ENCODE measurements at regions not wholly inside any gene's neighbourhood (a gene's known extent, or its start where the extent isn't known, plus 50 kb on each side); places are given as distances from the start of the nearest gene placed in this dataset.

DNA sequence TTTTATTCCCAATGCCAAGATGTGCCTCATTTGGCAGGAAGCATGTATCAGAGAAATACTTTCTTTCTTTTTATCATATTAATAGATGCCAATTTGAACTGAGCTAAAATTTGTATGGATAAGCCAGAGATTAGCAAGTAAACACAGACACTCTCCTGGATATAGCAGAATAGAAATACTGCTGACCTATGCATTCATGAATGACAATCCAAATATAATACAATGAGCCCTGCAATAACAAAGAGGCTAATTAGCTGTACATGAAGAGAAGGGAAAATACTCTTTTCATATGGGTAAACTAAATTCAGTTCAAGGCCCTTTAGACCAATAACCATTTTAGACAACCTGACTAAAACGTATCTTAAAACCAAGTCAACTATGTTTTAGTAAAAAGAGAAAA is 388.1 kb upstream of the NR5A2 start:
- ATAC-seq (no peak), DNase-seq (no peak)

DNA sequence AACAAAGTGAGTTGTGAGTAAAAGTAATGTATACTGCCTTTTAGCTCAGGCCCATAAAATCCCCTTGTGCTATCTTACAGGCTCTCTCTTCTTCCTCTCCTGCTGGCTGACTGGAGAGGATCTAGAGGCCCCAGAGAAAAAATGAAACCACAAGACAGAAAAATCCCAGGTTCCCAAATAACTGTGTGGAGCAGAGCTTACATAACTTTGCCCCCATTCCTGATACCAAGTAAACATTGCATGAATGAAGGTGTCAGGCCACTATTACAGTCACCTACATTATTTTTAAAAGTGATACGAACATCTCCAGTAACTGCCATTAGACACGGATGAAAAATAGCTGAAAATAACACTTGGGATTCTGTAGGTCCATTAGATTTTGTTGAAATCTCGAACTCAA is 386.0 kb upstream of the NR5A2 start:
- no peak for ATAC-seq
- no peak for DNase-seq

DNA sequence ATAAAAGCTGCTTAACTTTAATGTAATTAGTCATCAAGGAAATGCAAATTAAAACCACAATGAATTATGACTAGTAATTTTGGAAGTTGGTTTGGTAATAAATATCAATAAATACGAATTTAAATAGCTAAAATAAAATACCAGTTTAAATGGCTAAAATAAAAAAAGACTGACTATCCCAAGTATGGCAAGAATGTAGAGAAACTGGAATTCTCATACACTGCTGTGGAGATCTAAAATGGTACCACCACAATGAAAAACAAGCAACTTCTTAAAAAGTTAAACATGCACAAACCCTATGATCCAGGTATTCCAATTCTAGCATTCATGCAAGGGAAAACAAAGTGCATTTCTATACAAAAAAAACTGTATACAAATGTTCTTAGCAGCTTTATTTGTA is 382.6 kb upstream of the NR5A2 start:
- no peak for ATAC-seq
- no peak for DNase-seq

DNA sequence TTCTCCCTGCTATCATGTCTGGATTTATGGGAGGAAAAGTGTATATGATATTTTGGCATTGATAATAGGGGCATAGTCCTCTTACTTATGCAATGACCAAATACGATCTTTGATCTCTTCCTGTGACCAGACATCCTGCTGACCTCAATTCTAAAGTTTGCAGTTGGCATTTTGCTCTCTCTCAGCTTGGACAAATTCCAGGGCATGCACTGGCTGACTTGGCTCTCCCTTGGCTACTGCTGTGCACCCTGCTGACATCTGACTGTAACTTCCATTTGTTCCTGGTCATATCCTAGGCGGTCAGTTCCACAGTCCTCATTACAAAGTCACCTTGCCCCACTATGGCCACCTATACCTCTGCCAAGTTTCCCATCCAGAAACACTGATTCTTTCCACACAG is 380.7 kb upstream of the NR5A2 start:
- DNase-seq (no peak), ATAC-seq (no peak)

DNA sequence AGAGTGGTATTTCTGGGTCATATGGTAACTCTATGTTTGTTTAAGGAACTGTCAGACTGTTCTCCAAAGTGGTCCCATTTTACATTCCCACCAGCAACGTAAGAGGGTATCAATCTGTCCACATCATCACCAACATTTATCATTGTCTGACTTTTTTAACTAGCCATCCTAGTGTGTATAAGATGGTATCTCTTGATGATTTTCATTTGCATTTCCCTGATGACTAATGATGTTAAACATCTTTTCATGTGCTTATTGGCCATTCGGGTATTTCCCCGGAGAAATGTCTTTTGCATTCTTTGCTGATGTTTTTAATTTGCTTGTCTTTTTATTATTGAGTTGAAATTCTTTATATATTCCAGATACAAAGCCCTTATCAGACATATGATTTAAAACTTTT is 370.1 kb upstream of the NR5A2 start:
- DNase-seq (no peak), ATAC-seq (no peak)

DNA sequence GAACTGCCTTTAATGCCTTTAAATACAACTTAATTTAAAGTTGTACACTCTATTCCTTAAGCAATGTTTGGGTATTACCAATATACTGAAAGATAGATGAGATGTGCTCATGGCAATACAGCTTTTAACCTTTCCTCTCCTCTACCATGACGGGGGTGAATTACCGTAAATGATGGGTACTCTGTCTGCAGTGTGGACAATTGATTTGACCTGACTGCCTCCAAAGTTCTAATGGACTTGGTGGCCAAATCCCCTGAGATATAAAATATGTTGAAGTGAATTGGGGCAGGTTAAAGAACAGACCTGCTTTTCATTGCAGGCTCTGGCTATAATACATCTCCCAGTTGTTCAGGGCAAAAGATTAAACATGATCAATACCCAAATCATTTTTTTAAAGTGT is 367.4 kb upstream of the NR5A2 start:
- DNase-seq (no peak), ATAC-seq (no peak)

DNA sequence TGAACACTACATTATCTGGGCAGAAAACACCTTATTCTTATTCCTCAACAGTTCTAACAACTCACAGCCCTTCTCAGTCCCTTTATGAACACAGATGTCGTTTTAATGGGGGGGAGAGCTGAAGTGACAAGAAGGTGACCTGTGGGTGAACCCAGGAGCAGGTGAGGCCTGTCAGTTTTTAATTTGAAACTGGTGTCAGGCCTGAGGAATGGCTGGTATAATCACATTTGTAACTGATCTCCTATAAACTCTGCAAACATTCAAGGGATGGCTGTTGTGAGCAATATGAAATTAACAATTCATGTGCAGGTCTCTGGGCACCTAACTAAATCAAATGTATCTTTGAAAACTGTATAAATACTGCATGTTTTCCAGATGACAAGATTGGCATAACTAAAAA is 362.1 kb upstream of the NR5A2 start:
- DNase-seq (no peak), ATAC-seq (no peak)

DNA sequence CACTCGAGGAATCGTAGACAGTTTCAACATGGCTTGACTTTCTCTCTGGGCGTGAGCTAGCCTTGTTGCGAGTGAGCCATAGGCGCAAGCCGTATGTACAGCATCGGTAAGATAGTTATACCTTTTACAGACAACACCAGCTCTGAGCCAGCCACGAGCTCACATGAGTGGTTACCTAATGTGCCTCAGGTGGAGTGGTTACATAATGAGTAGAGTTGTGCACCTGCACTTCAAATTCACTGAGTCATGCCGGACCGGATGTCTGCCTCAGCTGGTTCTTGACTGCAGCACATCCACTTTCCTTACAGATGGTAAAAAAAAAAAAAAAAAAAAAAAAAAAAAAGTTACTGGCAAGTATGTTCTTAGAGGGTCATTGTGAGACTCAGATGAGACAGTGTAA is 360.4 kb upstream of the NR5A2 start:
- DNase-seq (no peak), ATAC-seq (no peak)

DNA sequence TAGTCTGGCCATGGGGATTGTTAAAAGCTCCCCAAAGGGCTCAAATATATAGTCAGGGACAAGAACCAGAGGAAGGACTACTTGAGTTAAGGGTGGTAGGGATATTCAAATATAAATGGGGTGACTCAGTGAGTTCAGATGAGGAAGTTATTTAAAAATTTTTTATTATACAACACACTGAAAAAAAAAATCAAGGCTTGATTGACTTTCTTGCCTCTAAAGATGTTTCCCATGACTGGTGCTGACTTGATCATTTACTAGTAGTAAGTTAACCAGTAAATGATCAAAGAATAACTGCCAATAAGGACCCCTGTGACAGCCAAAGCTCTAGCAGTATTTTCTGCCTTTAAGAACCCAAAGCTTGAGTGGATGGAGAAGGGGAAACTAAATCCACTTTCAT is 357.6 kb upstream of the NR5A2 start:
- ATAC-seq: no peak
- DNase-seq: no peak

DNA sequence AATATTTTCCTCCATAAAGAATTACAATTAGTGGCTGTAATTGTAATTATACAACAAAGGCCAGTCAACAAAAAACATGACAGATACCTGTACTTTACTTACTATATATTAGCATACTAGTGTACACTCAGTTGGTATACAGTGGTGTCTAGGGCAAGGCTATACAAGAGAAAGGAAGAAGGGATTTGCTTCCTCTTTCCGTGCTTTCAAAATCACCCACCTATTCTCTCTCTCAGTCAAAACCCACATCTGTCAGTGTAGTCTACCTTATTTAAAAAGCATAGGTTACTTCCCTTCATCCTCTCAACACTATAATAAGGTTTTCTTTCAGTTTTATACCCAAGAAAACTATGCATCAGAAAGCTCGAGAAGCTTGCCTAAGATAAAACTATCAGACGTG is 355.8 kb upstream of the NR5A2 start:
- DNase-seq (no peak), ATAC-seq (no peak)

DNA sequence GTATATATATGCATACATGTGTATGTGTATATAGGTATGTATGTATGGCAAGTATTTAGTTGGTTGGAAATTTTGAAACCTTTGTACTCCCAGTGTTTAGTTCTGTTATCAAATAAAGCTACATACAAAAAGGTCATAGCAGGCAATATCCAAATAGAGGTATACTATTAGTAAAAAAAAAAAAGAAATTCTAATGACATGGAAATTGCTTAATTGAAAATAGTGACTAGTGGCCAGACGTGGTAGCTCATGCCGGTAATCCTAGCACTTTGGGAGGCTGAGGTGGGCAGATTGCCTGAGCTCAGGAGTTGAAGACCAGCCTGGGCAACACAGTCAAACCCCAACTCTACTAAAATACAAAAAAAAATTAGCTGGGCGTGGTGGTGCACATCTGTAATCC is 351.6 kb upstream of the NR5A2 start:
- no peak for DNase-seq

DNA sequence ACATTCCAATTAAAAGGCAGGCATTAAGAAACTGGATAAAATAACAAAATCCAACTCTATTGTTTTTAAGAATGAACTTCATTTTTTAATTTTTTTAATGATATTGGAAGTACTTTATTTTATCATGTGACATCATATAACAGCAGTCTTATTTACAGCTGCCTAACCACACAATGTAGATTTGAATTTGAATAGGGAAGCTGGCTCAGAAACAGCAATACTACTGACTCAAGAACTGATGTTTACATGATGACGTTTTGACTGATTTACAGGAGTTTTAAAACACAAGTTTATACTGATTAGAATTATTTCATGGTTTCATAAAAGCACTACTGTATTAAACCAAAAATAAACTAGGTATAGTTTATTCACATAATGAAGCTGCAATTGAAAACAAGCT is 348.7 kb upstream of the NR5A2 start:
- DNase-seq (no peak), ATAC-seq (no peak)

More for the DNA sequence above, 351.6 kb upstream of the NR5A2 start:
- ATAC-seq: no peak

DNA sequence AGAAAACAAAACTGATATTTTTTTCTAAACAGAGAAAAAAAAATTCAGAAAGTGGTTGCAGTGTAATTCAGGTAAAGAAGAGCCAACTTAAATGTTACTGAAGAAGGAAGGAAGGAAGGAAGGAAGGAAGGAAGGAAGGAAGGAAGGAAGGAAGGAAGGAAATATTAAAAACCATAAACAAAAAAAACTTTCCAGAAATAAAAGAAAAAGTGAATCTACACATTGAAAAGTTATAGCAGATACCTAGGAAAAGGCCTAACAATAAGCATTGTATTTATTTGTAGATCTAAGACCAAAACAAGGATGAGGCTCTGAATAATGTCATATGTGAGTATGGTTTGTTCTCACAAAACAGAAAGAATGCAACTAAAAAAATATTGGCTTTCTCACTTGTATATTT is 345.4 kb upstream of the NR5A2 start:
- ATAC-seq: no peak
- DNase-seq: no peak

DNA sequence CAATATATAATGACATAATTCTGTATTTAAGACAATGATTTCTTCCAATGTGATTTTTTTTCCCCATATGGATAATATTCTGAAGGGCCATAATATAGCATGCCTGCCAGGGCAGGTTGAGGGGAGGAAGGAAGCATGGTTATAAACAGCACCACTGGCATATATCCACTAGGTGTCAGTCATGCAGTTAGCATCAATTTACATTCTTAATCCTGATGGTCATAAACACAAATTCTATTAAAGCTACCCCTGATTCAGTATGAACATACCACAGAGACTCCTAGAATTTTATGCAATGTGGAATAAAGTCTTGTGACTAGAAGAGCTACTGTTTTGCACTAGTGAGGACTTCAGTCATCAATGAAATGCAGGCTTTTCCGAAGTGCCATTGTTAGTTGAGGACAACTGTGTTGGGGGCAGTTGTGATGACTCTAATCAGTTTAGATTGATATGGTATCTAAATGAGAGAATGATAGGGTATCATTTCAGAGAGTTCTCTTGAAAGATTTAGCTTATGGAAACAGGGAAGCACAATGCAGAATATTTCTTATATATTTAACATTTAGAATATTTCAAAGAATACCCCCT is 342.7 kb upstream of the NR5A2 start:
- ATAC-seq (no peak), DNase-seq (no peak)

DNA sequence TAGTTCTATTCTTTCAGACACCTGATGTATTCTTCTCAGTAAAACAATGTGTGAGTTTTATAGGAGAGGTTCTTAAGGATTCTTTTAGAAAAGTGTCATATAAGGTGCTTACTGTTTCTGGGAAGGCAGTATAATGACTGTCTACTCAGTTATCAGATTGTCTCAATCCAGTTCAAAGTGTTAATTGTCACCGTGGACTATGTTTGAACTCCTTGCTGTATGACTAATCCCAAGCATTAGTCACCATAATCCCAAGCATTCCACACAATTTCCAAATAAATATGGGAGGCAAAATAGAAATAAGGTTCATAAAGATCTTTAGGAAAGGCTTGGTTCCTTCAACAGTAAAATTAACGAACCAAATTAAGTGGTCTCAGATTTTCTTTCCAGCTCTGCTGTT is 342.1 kb upstream of the NR5A2 start:
- ATAC-seq: no peak
- no peak for DNase-seq

DNA sequence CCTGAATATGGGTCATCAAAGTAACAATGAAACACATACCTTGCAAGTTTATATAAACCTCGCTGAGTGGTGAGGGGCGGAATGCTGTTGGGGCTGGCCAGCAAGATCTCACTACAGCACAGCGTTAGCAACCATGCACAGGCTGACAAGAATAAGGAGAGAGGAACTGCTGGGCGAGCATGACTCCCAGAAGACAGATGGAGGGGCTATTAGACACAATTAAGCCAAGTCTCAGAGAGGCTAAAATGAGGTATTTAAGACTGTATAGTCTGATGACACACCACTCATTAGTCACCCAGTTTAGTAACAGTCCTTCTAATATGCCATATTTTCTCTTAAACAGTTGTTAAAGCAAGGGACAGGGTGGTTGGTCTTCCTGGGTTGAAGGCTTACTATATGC is 340.2 kb upstream of the NR5A2 start:
- DNase-seq (no peak), ATAC-seq (no peak)

DNA sequence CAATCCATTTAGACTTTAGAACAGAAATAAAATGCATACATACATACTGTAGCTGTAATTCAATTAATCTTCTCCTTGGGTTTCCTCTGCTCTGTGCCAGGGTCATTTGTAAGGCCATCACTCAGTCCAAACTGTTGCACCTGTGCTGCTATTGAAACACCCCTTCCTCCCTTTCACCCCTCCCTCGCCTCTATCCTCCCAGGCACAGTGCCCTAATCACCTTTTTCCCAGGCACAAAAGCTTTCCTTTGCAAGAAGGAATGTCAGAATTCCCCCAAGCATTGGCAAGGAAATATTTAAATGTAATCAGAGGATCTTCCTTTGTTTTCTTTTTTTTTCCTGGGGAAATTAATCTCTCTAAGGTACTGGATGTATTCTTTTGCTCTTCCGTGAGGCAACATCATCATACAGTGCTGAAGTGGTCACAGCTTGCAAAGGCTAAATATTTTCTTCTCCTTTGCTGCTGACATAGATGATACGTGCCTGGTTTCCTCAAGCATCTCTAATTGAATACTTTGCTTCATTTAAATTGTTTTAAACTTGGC is 339.3 kb upstream of the NR5A2 start:
- no peak for ATAC-seq
- no peak for DNase-seq

DNA sequence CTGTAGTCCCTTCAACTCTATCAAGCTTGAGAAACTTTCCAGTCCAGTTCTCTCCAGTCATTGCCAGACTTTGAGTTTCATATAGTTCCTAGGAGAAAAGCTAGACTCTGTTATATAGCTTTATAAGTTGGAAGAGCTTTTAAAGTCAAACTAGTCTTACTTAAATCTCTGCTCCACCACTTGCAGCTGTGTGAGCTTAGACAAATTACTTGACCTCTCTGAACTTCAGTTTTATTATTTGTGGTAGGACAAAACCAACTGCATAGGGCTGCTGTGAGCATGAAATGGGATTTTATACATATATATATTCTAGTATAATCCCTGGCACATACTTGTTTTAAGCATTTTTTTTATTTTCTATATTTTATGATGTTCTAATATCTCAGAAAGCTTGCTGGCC is 338.7 kb upstream of the NR5A2 start:
- DNase-seq: no peak
- no peak for ATAC-seq

DNA sequence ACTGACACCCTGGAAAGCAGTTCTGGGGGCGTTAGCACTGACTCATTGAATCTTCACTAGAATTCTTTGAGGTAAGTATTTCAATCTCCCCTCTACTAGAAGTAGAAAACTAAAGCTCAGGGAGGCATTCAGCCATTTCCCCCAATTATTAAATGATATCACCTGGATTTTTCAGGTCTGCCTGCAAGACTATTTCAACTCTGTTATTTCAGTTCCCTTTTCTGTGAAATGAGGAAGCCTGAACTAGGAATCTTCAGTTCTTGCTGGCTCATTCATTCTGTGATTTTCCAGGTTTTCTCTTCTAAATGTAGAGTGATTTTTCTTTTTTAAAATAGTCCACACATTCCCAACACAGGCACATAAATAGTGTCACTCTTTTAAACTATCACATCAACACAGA is 337.0 kb upstream of the NR5A2 start:
- no peak for DNase-seq
- ATAC-seq: no peak

DNA sequence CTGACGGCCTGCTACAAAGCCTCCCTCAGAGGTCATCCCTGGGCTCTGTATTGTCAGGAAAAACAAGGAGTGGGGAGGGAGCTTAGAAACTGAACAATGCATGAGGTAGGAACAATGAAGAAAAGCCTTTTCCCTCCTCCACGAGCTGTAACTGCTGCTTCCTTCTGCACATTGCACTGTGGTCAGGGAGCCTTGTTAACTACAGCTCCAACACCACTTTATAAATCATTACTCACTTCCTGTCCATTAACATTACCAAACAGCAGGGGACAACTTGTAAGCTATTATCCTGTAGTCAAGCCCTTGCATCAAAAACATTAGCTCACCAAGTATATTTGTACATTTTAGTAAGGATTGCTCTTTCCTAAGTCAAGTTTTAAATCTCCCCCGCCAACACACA is 336.0 kb upstream of the NR5A2 start:
- ATAC-seq (no peak), DNase-seq (no peak)

DNA sequence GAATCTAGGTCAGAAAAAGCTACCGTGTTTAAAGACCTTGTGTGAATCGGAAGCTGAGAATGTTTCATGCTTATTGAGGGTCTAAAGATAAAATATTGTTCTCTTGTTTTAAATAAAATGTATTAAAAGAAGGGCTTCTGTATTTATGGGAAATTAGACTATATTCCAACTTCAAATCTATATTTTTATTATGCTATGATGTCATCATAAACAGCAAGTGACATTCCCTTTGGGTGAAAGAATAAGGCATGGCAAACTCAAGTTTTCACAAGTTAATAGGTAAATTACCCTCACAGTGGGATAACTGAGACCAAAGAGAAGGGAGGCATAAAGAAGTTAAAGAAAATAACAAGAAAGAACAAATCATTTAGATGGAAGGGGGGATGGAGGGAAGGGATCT is 333.8 kb upstream of the NR5A2 start:
- no peak for ATAC-seq
- DNase-seq: no peak

DNA sequence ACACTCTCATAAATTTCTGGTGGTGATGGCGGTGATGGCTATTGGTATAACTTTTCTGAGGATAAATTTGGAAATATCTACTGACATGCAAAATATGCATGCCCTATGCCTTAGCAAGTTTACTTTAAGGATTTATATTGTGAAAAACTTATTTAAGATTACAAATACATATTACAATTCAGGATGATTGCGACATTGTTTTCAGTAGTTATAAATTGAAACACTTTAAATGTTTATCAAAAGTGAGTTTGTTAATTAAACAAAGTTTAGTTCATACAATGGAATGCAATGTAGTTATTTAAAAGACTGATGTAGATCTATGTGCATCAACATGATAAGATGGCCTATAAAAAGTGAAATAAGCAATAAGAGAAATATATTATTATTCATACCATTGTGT is 331.3 kb upstream of the NR5A2 start:
- no peak for ATAC-seq
- no peak for DNase-seq

DNA sequence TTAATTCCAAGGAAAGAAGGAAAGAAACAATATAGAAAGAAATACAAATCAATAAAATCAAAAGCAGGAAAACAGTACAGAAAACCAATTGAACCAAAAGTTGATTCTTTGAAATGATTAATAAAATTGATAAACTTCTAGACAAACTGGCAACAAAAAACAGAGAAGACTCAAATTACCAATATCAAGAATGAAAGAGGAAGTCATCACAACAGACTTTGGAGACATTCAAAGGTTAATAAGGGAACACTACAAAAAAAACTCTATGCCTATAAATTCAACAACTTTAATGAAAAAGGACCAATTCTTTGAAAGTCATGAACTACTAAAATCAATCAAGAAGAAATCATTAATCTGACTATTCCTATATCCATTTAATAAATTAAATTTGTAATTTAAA is 329.3 kb upstream of the NR5A2 start:
- no peak for DNase-seq

DNA sequence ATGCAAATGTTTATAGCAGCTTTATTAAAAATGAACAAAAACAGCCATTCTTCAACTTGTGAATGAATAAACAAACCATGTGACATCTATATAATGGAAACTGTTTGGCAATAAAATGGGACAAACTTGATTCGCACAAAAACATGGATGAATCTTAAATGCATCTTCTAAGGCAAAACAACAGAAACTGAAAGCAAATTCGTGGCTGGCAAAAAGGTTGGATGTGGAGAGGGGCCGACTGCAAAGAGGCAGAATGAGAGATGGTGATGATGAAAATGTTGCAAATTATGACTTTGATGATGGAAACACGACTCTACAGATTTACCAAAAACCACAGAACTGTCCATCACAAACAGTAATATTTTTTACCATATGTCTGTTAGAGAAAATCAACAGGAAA is 327.0 kb upstream of the NR5A2 start:
- ATAC-seq: no peak
- no peak for DNase-seq

More for the DNA sequence above, 329.3 kb upstream of the NR5A2 start:
- no peak for ATAC-seq

DNA sequence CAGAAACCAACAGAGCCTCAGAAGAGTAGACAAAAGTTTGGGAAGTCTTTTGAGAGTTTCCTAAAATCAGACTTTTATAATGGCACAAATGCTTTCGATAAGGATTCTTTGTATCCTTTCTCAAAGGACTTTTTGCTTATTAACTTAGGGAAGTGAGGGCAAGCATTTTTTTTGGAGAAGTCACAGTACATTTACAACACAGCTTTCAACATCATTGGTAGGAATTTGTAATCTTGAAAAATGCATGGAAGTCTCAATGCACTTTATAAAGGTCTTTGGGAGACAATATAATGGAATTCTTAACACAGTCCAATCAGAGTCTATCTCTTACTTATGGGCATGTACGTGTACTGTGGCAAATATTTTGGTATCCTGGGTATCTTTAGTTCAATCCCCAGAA is 325.8 kb upstream of the NR5A2 start:
- DNase-seq (no peak), ATAC-seq (no peak)
